ENCODE measurements at regions not wholly inside any gene's neighbourhood (a gene's known extent, or its start where the extent isn't known, plus 50 kb on each side); places are given as distances from the start of the nearest gene placed in this dataset.

- DNase-seq, result no peak
Measured at GRCh38 chr15:77819048-77819850, 186.5 kb upstream of the LINGO1 start.

GRCh38 chr15:77818484-77819047 is 185.9 kb upstream of the LINGO1 start:
- DNase-seq, result no peak

- no peak for DNase-seq
Measured at GRCh38 chr15:77817434-77817833, 184.7 kb upstream of the LINGO1 start.

GRCh38 chr15:77816983-77817382 is 184.3 kb upstream of the LINGO1 start:
- no peak for DNase-seq

GRCh38 chr15:77815015-77815414 is 182.3 kb upstream of the LINGO1 start:
- DNase-seq, result no peak

GRCh38 chr15:77812664-77813063 is 180.0 kb upstream of the LINGO1 start:
- DNase-seq, result no peak

- DNase-seq, result no peak
Measured at GRCh38 chr15:77811270-77811669, 178.6 kb upstream of the LINGO1 start.

- DNase-seq, result no peak
Measured at GRCh38 chr15:77810130-77810571, 177.4 kb upstream of the LINGO1 start.

- DNase-seq, result no peak
Measured at GRCh38 chr15:77808581-77809177, 176.0 kb upstream of the LINGO1 start.

- no peak for DNase-seq
Measured at GRCh38 chr15:77808075-77808474, 175.4 kb upstream of the LINGO1 start.

GRCh38 chr15:77807611-77808010 is 174.9 kb upstream of the LINGO1 start:
- DNase-seq, result no peak

- DNase-seq, result no peak
Measured at GRCh38 chr15:77807115-77807514, 174.4 kb upstream of the LINGO1 start.

- DNase-seq, result no peak
Measured at GRCh38 chr15:77804210-77804609, 171.5 kb upstream of the LINGO1 start.

GRCh38 chr15:77803487-77803886 is 170.8 kb upstream of the LINGO1 start:
- DNase-seq, result no peak

GRCh38 chr15:77800305-77800704 is 167.6 kb upstream of the LINGO1 start:
- DNase-seq, result no peak

GRCh38 chr15:77798847-77799246 is 166.1 kb upstream of the LINGO1 start:
- DNase-seq, result no peak

GRCh38 chr15:77798151-77798835 is 165.6 kb upstream of the LINGO1 start:
- DNase-seq, result no peak

- DNase-seq, result no peak
Measured at GRCh38 chr15:77797270-77797669, 164.6 kb upstream of the LINGO1 start.

GRCh38 chr15:77796046-77796729 is 163.5 kb upstream of the LINGO1 start:
- DNase-seq, result no peak

- DNase-seq, result no peak
Measured at GRCh38 chr15:77795446-77795845, 162.7 kb upstream of the LINGO1 start.

- no peak for DNase-seq
Measured at GRCh38 chr15:77791941-77792340, 159.2 kb upstream of the LINGO1 start.

GRCh38 chr15:77790481-77790880 is 157.8 kb upstream of the LINGO1 start:
- no peak for DNase-seq

GRCh38 chr15:77786956-77787355 is 154.2 kb upstream of the LINGO1 start:
- no peak for DNase-seq

Measured in NCI-H1417 treated with DMSO at 0.1 percent for 48 hours (cell line).